RKO (cell line): ENCODE measurements at regions not wholly inside any gene's neighbourhood (a gene's known extent, or its start where the extent isn't known, plus 50 kb on each side); places are given as distances from the start of the nearest gene placed in this dataset.
"Not testable (repeated sequence)": the region's sequence is repeated elsewhere in the genome, so short reads cannot be mapped to it uniquely, and the experiment has no call there.

Source experiments
- DNase-seq: peaks from one replicate; pipeline ENCODE4 v3.0.0-alpha.2; 2016; ENCODE audit warnings: low spot score

DNA sequence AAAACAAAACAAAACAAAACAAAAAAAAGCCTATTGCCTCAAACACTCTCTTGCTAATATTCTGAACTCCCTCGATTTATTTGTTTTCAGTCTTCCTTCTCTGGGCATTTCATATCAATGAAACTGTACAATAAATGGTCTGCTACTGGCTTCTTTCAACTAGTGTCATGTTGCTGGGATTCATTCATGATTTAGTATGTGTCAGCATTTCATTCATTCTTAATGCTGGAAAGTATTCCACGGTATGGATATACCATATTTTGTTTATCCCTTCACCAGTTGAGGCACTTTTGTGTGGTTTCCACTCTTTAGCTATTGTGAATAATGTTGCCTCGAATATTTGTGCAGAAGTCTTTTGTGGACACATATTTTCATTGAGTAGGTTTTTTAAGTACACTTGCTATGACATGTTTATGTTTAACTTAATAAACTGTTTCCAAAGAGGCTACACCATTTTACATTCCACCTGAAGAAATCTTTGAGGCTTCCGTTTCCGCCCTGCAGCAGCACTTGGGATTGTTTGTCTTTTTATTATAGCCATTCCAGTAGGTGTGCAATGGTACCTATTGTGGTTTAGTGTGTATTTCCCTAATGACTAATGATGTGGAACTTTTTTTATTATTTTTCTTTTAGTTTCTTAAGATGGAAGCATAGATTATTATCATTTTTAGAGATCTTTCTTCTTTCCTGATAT lies 543.6 kb upstream of the SOX11 start:
- no peak for DNase-seq

DNA sequence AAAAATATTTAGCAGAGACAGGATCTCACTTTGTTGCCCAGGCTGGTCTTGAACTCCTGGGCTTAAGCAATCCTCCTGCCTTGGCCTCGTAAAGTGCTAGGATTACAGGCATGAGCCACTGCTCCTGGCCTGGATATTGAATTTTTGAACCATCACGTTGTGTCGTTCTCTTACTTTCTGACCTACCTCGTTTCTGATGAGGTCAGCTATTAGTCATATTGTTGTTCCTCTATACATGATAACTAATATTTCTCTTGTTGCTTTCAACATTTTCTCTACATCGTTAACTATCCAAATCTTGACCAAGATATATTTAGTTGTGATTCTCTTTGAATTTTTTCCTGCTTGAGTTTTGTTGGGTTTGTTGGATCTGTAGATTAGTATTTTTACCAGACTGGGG lies 541.3 kb upstream of the SOX11 start:
- no peak for DNase-seq

DNA sequence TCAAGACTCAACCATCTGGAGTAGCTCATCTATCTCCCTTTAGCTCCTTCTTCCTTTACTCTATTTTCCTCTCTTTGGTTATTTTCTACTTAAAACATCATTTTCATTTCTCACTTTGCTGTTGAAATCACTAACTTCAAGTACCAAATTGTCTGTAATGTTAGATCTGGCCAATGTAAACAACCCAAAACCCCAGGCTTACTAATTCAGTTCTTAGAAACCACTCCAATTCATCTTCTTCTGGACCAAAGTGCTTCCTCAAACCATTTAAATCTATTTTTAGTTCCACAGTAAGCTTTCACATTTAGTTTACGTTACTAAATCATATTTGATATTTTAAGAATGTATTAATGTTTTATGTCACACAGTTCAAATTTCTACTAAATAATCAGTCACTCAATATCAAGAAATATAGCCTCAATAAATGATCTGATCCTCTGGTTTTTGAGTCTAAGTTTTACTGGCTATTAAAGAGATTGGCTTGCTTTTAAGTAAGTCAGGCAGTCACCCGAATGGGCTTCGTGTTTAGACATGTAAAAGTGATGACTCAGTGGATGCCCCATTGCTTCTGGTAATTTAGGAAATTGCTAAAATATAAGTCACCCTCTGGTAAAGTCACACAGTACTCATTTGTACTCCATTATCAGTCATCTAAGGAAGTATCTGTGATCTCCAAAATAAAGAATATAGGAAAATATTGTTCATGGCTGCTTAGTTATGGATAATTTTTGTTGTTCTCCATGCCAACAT lies 527.2 kb upstream of the SOX11 start:
- DNase-seq = peak; percentile 80

DNA sequence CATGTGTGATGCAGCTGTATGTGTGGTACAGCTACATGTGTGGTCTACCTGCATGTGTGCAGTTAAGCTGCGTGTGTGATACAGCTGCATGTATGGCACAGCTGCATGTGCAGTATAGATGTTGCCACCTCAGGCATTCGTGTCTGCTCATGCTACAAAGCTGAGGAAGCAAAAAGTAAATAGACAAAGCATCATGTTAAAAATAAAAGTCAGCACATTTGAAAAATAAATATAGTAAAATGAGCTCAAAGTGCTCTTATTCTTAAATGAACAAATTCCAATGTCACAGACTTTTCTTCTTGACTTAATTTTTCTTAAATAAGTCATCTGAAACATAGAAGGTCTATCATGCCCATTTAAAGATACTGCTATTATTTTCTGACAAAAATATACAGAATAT lies 519.3 kb upstream of the SOX11 start:
- no peak for DNase-seq

DNA sequence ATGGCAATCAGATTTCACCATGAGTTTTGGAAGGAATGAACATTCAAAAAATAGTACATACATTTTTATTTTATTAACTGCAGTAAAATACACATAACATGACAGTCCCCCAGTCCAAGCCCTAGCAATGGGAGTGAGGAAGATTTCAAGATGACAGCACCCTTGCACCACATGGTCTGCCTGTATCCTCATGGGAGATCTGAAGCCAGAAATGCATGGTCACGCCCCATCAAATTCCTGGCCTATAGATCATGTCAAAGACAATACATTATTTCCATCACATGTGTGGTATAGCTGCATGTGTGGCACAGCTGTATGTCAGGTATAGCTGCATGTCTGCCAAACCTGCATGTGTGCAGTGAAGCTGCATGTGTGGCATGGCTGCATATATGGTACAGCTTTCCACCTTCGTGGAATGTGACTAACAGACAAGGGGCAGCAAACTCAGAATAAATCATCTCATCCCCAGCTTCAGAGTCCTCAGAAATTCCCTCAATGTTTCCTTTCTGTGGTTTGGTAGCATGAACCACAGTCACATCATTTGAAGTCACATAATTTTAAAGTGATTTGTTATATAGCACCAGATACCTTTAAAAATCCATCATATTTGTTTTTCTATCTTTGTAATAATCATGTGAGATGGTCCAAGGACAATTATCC lies 518.2 kb upstream of the SOX11 start:
- no peak for DNase-seq

DNA sequence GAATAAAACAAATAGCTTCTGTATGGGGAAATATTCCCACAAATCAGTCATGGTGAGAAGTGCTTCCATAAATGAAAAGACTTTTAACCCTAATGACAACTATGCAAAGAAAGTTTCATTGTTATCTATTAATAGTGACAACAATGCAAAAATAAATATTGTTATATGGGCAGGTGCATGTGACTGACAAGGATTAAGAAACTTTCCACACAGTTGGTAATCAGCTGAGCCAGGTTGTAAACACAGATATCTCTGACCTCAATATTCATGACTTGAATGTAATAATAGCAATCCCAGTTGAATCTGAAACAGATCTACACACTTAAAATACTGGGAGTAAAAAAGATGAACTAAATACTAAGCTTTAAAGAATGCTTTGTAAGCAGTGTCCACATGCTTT lies 517.0 kb upstream of the SOX11 start:
- DNase-seq = no peak

DNA sequence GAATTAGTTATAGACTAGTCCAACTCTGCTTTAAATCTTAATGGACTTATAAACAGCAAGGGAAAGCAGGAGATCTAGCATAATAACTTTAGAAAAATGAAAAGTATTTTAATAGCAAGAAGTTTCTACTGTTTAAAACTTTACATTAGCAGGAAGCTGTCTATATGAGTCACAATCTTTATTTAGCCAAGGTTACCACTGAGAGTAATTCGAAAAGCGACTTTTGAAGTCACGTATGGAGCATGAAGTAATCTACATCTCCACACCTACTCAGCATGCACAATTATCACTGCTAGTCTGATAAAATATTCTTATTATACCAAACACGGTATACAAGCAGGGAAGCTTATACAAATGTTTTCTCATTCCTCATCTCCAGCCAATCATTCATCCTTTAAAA lies 515.4 kb upstream of the SOX11 start:
- no peak for DNase-seq

DNA sequence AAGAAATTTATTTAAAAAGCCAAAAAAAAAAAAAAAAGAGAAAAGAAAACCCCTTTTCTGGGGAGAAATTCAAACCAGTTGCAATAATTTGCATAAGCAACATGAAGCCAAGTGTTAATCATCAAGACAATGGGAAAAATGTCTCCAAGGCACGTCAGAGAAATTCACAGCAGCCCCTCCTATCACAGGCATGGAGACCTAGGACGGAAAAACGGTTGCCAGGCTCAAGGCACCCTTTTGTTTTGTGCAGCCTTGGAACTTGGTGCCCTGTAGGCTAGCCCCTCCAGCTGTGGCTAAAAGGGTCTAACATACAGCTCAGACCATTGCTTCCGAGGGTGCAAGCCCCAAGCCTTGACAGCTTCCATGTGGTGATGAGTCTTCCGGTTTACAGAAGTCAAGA lies 509.2 kb upstream of the SOX11 start:
- DNase-seq = no peak

DNA sequence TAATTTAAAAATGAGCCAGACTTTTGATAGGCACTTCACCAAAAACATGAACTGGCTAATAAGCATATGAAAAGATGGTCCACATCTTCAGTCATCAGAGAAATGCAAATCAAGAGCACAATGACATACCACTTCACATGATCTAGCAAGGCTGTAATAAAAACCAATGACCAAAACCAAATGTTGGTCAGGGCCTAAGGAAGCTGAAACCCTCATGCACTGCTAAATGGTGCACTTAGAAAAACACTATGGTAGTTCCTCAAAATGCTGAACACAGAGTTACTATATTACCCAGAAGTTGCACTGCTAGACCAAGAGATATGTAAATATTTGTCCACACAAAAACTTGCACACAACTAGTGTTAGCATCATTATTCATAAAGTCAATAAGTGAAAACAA lies 504.9 kb upstream of the SOX11 start:
- DNase-seq = no peak

DNA sequence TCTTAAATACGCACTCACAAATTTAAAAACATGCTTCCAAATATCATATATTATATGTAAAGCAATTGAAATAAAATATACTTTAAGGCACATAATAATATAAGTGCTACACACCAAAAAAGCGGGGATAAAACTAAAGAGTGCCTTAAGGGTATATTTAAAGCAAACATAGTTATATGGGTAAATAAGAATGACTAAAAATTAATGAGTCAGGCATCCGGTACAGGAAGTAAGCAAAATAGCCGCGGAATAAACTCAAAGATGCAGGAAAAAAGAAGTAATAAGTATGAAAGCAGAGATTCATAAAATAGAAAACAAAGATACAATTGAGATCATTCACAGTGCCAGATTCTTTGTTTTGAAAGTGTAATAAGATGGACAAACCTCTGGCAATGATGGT lies 503.5 kb upstream of the SOX11 start:
- no peak for DNase-seq

DNA sequence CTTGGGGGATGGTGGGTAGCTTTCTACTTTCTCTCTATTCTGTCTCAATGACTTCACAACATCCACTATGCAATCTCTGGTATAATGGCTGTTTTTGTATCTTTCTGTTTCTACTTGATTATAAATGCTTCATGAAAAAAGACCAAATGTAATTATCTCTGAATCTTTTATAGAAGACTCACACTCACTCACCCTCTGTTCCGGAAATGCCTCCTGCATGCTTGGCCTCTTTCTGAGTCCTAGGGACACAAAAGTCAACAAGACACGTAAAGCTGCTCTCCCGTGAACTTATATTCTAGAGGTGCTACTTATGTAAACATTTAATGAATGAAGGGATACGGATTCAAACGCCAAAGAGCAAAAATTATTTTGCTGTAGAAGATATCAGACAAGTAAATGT lies 502.2 kb upstream of the SOX11 start:
- no peak for DNase-seq

DNA sequence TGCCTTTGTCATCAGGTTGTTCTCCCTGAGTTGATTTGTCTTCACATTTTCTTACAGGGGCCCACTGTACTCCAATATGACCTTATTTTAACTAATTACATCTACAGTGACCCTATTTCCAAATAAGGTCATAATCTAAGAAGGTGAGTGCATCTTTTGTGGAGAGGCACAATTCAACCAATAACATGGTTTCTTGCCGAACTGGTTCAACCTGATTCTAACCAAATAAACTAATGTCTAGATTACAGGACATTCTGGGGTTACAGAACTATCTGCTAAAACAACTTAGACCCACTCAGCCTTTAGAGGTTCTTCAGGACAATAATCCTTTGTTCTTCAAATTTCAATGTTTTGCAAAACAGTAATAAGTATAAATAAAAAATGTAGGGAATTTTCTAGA lies 496.5 kb upstream of the SOX11 start:
- DNase-seq = no peak

DNA sequence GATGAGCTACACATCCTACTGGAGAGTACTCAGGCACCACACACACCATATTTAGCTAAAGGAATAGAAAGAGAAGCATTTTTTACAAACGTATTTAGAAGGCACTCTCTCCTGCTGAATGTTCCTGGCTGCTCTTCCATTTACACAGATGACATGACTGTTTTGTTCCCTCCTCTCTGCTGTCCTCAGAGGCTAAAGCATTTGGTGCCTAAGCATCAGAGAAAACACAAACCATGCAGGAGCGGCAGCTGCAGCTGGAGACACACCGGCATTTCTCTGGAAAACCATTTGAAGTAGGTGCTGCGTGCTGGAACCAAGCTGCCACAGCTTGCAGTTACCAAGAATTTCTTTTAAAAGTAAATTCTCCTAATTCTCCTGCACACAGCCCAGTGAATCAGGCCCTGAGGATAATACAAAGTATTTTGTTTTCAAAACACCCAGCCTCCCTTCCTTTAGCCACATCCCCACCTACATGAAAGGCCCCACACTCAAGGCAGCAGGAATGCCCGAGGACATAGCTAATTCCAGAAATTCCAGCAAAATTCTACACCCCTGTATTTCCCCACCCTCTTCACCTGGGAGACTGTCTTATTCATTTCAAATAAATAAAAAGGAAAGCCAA lies 488.9 kb upstream of the SOX11 start:
- no peak for DNase-seq

DNA sequence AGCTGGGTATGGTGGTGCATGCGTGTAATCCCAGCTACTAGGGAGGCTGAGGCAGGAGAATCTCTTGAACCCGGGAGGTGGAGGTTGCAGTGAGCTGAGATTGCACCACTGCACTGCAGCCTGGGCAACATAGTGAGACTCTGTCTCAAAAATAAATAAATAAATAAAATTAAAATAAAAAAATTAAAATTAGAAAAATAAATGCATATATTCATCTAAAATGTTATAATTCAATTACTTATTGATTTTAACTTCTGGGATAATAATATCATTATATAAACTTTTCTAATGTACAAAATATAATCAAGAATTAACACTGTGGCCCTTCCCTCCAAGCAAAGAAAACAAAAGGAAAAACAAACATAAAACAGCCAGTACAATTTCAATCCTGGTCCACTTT lies 485.4 kb upstream of the SOX11 start:
- not testable (repeated sequence) for DNase-seq

DNA sequence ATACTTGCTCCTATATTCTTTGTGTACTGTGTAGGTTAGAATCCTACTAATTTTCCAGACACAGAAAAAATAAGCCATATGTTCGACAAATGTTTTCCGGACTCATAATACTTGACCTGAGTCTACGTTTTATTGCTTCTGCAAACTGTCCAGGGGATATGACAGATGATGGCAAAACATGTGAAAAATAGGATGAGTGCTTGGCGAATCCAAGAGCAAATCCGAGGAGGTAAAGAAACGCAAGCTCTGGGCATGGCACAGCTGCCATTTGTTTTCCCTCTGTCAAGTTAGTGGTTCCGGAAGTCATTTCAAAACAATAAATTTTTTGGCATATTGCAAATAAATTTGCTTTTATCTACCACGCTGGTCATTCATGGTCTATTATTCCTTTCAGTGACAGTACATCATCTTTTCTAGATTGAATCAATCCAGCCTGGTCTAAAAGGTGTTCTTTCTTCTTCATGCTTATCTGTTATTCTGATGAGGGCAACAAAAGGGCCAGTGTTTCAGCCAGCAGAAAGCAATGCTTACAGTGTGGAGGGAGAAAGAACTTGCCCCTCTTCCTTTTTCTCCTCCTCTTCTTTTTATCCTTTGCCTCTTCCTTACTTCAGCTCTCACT lies 476.1 kb upstream of the SOX11 start:
- no peak for DNase-seq

DNA sequence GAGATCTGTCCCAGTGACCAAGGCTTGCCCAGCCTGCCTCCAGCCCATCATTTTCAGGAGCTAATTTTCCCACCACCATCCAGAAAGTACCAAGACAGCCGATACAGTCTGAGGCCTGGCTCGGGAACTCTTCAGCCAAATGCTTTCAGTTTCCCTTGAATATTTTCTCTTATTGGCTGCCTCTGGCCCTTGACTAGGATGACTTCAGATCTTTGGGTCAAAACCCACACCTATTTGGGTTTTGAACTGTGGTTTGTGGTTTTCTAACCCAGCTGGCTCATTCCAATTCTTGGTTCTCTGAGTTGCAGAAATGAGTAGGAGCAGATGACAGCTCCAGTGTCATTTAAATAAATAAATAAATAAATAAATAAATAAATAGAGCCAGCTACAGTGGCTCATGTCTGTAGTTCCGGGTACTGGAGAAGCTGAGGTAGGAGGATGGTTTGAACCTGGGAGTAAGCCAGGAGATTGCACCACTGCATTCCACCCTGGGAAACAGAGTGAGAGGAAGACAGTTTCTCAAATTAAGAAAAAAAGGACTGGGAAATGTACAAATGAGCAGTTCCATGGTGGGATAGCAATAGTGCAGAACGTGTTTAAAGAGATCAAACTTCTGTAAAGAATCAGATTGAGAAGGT lies 465.0 kb upstream of the SOX11 start:
- no peak for DNase-seq

DNA sequence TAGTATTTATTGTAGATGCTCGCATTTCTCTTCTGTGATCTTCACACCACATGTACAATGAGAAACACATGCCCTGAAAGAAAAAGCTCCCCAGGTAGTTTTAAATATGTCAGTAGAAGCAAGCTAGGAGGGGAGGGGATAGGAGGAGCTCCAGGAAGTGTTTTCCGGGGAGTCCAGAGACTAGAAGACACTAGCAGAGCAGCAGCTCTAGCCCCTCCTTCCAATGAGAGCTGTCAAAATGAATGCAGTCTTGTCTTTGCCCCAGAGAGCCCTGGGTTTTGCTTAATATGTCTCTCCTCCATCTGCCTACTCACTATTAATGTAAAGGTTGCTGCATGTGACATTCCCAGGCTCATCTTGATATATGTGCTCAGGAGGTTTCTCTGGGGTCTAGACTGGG lies 462.6 kb upstream of the SOX11 start:
- DNase-seq = no peak

DNA sequence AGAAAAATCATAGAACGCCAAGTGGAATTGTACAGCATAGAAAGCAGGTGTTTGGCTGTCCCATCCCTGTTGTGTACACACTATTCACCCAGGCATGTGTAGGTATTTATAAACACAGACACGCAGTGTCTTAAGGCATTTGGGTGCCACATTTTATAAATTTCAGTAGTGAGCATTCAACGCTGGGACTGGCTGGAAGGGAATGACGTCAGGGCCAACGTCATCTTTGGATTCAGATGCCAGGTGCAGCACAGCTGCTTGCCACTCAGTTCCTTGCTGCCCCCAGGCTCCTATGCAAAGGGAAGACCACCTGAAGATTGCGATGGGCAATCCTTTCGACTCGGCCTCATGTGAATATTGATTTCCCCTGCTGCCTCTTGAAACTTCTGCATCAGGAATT lies 461.7 kb upstream of the SOX11 start:
- no peak for DNase-seq

DNA sequence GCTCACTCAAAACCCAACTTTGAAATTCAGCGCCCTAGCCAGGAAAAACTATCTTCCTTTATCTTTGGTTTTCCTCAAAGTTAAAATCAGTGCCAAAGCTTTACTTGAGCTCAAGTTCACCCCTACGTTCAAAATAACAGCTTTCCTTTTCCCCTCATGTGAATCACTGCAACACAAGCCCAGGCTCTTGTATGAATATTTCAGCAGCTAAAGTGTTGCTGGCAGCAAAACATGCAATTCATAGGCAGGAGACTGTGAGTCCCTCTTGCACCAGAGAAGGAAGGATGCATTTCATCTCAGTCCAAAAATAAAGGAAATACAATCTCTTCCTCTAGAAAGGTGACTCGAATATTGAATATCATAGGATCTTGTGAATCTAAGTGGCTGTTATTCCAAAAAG lies 461.3 kb upstream of the SOX11 start:
- DNase-seq = no peak

DNA sequence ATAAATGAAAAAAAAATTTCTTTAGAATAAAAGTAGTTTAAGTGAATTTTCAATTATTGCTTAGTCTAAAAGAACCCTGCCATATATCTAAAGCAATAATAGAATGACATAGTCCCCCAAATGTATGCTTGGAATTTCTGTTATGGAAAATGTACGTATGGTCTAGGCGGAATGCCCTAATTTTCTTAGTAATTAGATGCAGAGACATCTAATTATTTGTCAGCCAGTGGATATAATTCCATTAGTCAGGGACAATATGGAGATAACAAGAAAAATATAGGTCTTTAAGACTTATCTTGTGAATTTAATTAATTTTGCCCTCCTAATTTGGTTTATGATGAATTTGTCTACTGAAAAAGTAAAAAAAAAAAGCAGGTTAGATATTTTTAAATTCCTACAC lies 460.9 kb upstream of the SOX11 start:
- no peak for DNase-seq

DNA sequence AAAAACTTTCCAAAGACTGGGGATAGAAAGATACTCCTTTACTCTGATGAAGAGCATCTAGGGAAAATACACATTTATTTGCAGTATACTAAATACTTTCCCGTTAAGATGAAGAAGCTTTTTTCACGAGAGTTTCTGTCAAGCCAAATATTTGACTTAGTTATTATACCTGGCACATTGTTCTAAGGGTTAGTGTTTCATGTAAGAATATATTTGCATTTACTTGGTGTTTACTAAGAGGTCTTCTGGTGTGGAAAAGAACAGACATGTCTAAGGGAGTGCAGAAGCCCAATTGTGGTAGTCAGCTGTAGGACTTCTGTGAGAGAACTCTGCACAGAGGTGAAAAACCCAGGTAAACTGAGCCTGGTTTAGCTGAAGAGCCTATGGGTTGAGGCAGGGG lies 457.6 kb upstream of the SOX11 start:
- DNase-seq = no peak

DNA sequence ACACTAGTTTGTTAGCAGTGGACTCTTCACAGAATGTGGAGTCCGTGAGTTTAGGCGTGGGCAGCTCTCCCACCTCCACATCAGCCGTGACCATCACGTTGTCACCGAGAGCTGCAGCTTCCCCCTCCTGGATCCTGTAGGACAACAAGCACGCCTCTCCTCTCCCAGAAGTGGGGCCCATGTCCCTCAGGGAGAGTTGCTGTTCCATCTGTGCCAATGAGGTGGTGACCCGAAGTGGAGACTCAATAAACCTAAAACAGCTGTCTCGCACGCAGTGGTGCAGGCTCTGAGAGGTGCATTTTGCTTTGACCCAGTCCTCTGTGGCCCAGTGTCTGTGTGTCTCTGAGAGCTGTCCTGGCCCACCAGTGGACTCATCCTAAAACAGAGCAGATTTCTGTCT lies 456.5 kb upstream of the SOX11 start:
- no peak for DNase-seq
